GM21423 (cell line): ENCODE measurements at regions not wholly inside any gene's neighbourhood (a gene's known extent, or its start where the extent isn't known, plus 50 kb on each side); places are given as distances from the start of the nearest gene placed in this dataset.

Experiments used
- ATAC-seq: cut with Tn5 transposase; IDR thresholded peaks from one replicate; pipeline ENCODE4 v1.9.1; 2021; ENCODE audit warnings: mild to moderate bottlenecking, moderate library complexity; ENCODE audit not compliant: unreplicated experiment

GRCh38 chr10:104574838-104575237, 66.3 kb upstream of the SORCS3 start:
- ATAC-seq: no peak

- ATAC-seq: no peak
Measured at GRCh38 chr10:104576611-104577010, 64.5 kb upstream of the SORCS3 start.

GRCh38 chr10:104577163-104577562, 63.9 kb upstream of the SORCS3 start:
- ATAC-seq: no peak

- no peak for ATAC-seq
Measured at GRCh38 chr10:104577861-104578521, 63.1 kb upstream of the SORCS3 start.

- ATAC-seq: no peak
Measured at GRCh38 chr10:104578671-104579070, 62.4 kb upstream of the SORCS3 start.

GRCh38 chr10:104579136-104579535, 62.0 kb upstream of the SORCS3 start:
- no peak for ATAC-seq

GRCh38 chr10:104580321-104580720, 60.8 kb upstream of the SORCS3 start:
- no peak for ATAC-seq

- peak; percentile 92 for ATAC-seq
Measured at GRCh38 chr10:104580774-104581675, 60.1 kb upstream of the SORCS3 start.

- no peak for ATAC-seq
Measured at GRCh38 chr10:104581884-104582601, 59.0 kb upstream of the SORCS3 start.

GRCh38 chr10:104582602-104582951, 58.5 kb upstream of the SORCS3 start:
- no peak for ATAC-seq

- ATAC-seq: no peak
Measured at GRCh38 chr10:104582966-104583365, 58.1 kb upstream of the SORCS3 start.

GRCh38 chr10:104584541-104584940, 56.5 kb upstream of the SORCS3 start:
- ATAC-seq: no peak

- ATAC-seq: no peak
Measured at GRCh38 chr10:104587751-104588150, 53.3 kb upstream of the SORCS3 start.

GRCh38 chr10:104589431-104589830, 51.7 kb upstream of the SORCS3 start:
- no peak for ATAC-seq

- no peak for ATAC-seq
Measured at GRCh38 chr10:104589871-104590270, 51.2 kb upstream of the SORCS3 start.
